Medulla oblongata (tissue), 1 donor: ENCODE measurements at regions not wholly inside any gene's neighbourhood (a gene's known extent, or its start where the extent isn't known, plus 50 kb on each side); places are given as distances from the start of the nearest gene placed in this dataset.
"Not testable (repeated sequence)": the region's sequence is repeated elsewhere in the genome, so short reads cannot be mapped to it uniquely, and the experiment has no call there.

Experiments used
- DNase-seq: peaks from one replicate; pipeline ENCODE4 v3.0.0-alpha.2; 2015; ENCODE audit errors: extremely low spot score

GRCh38 chr16:47907109-47907508 is 248.7 kb downstream of the ABCC12 start:
- no peak for DNase-seq

- no peak for DNase-seq
Observed at GRCh38 chr16:47905771-47906170, 250.0 kb downstream of the ABCC12 start.

GRCh38 chr16:47904691-47905090 is 251.1 kb downstream of the ABCC12 start:
- no peak for DNase-seq

- DNase-seq, result no peak
Observed at GRCh38 chr16:47903470-47903869, 252.3 kb downstream of the ABCC12 start.

GRCh38 chr16:47897105-47897504 is 258.7 kb downstream of the ABCC12 start:
- not testable (repeated sequence) for DNase-seq

- DNase-seq, result no peak
Observed at GRCh38 chr16:47895146-47895545, 260.6 kb downstream of the ABCC12 start.

GRCh38 chr16:47892999-47893398 is 262.8 kb downstream of the ABCC12 start:
- DNase-seq, result no peak

- no peak for DNase-seq
Observed at GRCh38 chr16:47888734-47889133, 267.1 kb downstream of the ABCC12 start.

GRCh38 chr16:47888142-47888541 is 267.7 kb downstream of the ABCC12 start:
- no peak for DNase-seq

GRCh38 chr16:47887496-47887895 is 268.3 kb downstream of the ABCC12 start:
- DNase-seq, result no peak

GRCh38 chr16:47886631-47887415 is 269.0 kb downstream of the ABCC12 start:
- DNase-seq, result no peak

GRCh38 chr16:47886139-47886538 is 269.7 kb downstream of the ABCC12 start:
- DNase-seq, result no peak

- no peak for DNase-seq
Observed at GRCh38 chr16:47885489-47885888, 270.3 kb downstream of the ABCC12 start.

GRCh38 chr16:47884116-47884725 is 271.6 kb downstream of the ABCC12 start:
- DNase-seq, result no peak

GRCh38 chr16:47881574-47881973 is 274.2 kb downstream of the ABCC12 start:
- DNase-seq, result no peak

GRCh38 chr16:47880653-47881052 is 275.1 kb downstream of the ABCC12 start:
- DNase-seq, result no peak

GRCh38 chr16:47877166-47877565 is 278.6 kb downstream of the ABCC12 start:
- no peak for DNase-seq

GRCh38 chr16:47876511-47876910 is 279.3 kb downstream of the ABCC12 start:
- DNase-seq, result no peak

- no peak for DNase-seq
Observed at GRCh38 chr16:47873434-47873833, 282.4 kb downstream of the ABCC12 start.

- DNase-seq, result no peak
Observed at GRCh38 chr16:47872225-47872624, 283.6 kb downstream of the ABCC12 start.

- no peak for DNase-seq
Observed at GRCh38 chr16:47866423-47866822, 289.4 kb downstream of the ABCC12 start.

- no peak for DNase-seq
Observed at GRCh38 chr16:47865337-47865855, 290.4 kb downstream of the ABCC12 start.

- DNase-seq, result not testable (repeated sequence)
Observed at GRCh38 chr16:47864262-47864661, 291.5 kb downstream of the ABCC12 start.
